HCT116 (cell line): ENCODE measurements at regions not wholly inside any gene's neighbourhood (a gene's known extent, or its start where the extent isn't known, plus 50 kb on each side); places are given as distances from the start of the nearest gene placed in this dataset.

Experiments used
- ATAC-seq: fragments of 200-7000 bp; cut with Tn5 transposase; 2 replicates; pipeline ENCODE4 v1.9.1; 2020; ENCODE audit warnings: mild to moderate bottlenecking, moderate library complexity
- BruUV-seq: library from RNA; stranded (reverse); fragments of 400-500 nt; replicated peaks from 2 replicates; lab custom pipeline; 2021; lab: Mats Ljungman, UMichigan
- CTCF ChIA-PET: fragments of 300-600 bp; sonication (Branson Sonifier 250); formaldehyde crosslinking; loops from one replicate; lab custom pipeline; 2021; ENCODE audit warnings: antibody characterized with exemption; lab: Charles Lee
- POLR2A ChIA-PET: fragments of 300-600, 350-600 bp; sonication (Branson Sonifier 250); formaldehyde crosslinking; loops from one replicate; lab custom pipeline; 2021; ENCODE audit warnings: antibody characterized with exemption; lab: Charles Lee
- RAD21 ChIA-PET, 2 experiments: fragments of 300-600 bp; sonication (Branson Sonifier 250); formaldehyde crosslinking; loops; one replicate each; lab custom pipeline; 2023; ENCODE audit warnings: low total read pairs in 2 of 2; ENCODE audit not compliant: uncharacterized antibody in 2 of 2, unreplicated experiment in 2 of 2, low non-redundant PET in 1 of 2; lab: Charles Lee
- DNase-seq: peaks from one replicate; pipeline ENCODE4 v3.0.0-alpha.2; 2010; ENCODE audit warnings: low read depth, low spot score
- H2AFZ ChIP-seq: fragments of 200-600 bp; shearing (Covaris generic), sonication (generic); 2 replicates; pipeline ENCODE4 v1.6.1; 2017; ENCODE audit warnings: low read depth, mixed run types, mixed read lengths, antibody characterized with exemption, low read length; ENCODE audit not compliant: poor library complexity, severe bottlenecking
- H3K27ac ChIP-seq: 2 replicates; pipeline ENCODE4 v1.5.1; 2012; ENCODE audit warnings: low read depth, low read length
- H3K27me3 ChIP-seq: fragments of 200-600 bp; sonication (generic); 2 replicates; pipeline ENCODE4 v1.6.1; 2016; ENCODE audit warnings: mixed run types, low read length, mixed read lengths; ENCODE audit not compliant: insufficient read depth
- H3K36me3 ChIP-seq, 2 experiments: fragments of 200-500 bp in 1 of 2; fragments of 200-600 bp in 1 of 2; sonication (Bioruptor generic) in 1 of 2; sonication (generic) in 1 of 2; 2 replicates each; pipeline versions ENCODE4 v1.5.1 to v1.6.1; 2014 to 2016; ENCODE audit warnings: low read length in 2 of 2, inconsistent platforms in 1 of 2, mixed read lengths in 1 of 2, mixed run types in 1 of 2; ENCODE audit not compliant: insufficient read depth in 2 of 2, control insufficient read depth in 1 of 2
- H3K4me1 ChIP-seq, 2 experiments: fragments of 200-600 bp in 1 of 2; sonication (generic) in 1 of 2; 2 replicates each; pipeline versions ENCODE4 v1.5.1 to v1.6.1; 2012 to 2017; ENCODE audit warnings: low read length in 2 of 2, inconsistent platforms in 1 of 2, mild to moderate bottlenecking in 1 of 2, mixed read lengths in 1 of 2, mixed run types in 1 of 2, moderate library complexity in 1 of 2; ENCODE audit not compliant: insufficient read depth in 2 of 2, control insufficient read depth in 1 of 2
- H3K4me2 ChIP-seq: fragments of 200-600 bp; sonication (generic); 2 replicates; pipeline ENCODE4 v1.6.1; 2017; ENCODE audit warnings: mixed run types, low read length, mixed read lengths
- H3K4me3 ChIP-seq, 2 experiments: fragments of 200-600 bp in 1 of 2; sonication (generic) in 1 of 2; replicated peaks in 1 of 2; 2 replicates each; pipeline ENCODE4 v1.5.1; 2011 to 2016; ENCODE audit warnings: low read length in 2 of 2, control low read depth in 1 of 2, low read depth in 1 of 2, mild to moderate bottlenecking in 1 of 2, mixed read lengths in 1 of 2, mixed run types in 1 of 2
- H3K79me2 ChIP-seq: fragments of 200-600 bp; sonication (generic); 2 replicates; pipeline ENCODE4 v1.6.1; 2017; ENCODE audit warnings: mild to moderate bottlenecking, mixed run types, low read length, moderate library complexity, mixed read lengths; ENCODE audit not compliant: insufficient read depth
- H3K9ac ChIP-seq: fragments of 200-600 bp; sonication (generic); 2 replicates; pipeline ENCODE4 v1.6.1; 2016; ENCODE audit warnings: low read length, mixed read lengths
- H3K9me2 ChIP-seq: fragments of 200-600 bp; sonication (generic), shearing (Covaris generic); 2 replicates; pipeline ENCODE4 v1.6.1; 2017; ENCODE audit warnings: mixed run types, mild to moderate bottlenecking, moderate library complexity; ENCODE audit not compliant: insufficient read depth
- H3K9me3 ChIP-seq, 2 experiments: fragments of 200-500 bp in 1 of 2; fragments of 200-600 bp in 1 of 2; sonication (Bioruptor generic) in 1 of 2; sonication (generic) in 1 of 2; 2 replicates each; pipeline ENCODE4 v1.6.1; 2014 to 2017; ENCODE audit warnings: low read length in 2 of 2, mixed read lengths in 2 of 2, inconsistent platforms in 1 of 2, low read depth in 1 of 2, mild to moderate bottlenecking in 1 of 2, mixed run types in 1 of 2, moderate library complexity in 1 of 2; ENCODE audit not compliant: control insufficient read depth in 1 of 2, insufficient read depth in 1 of 2
- H4K20me1 ChIP-seq: fragments of 200-600 bp; sonication (generic), shearing (Covaris generic); 2 replicates; pipeline ENCODE4 v1.6.1; 2017; ENCODE audit warnings: mixed run types, mild to moderate bottlenecking, moderate library complexity; ENCODE audit not compliant: insufficient read depth
- CBX3 ChIP-seq: IDR thresholded peaks from 2 replicates; pipeline ENCODE4 v1.6.1; 2012; ENCODE audit warnings: low read depth
- CEBPB ChIP-seq: IDR thresholded peaks from 2 replicates; pipeline ENCODE4 v1.6.1; 2012; ENCODE audit warnings: low read depth
- ELF1 ChIP-seq: IDR thresholded peaks from 2 replicates; pipeline ENCODE4 v1.6.1; 2012; ENCODE audit warnings: low read depth, borderline replicate concordance
- EZH2phosphoT487 ChIP-seq: fragments of 200-600 bp; IDR thresholded peaks from 2 replicates; pipeline ENCODE4 v1.6.1; 2018; ENCODE audit warnings: antibody characterized with exemption, borderline replicate concordance
- RAD21 ChIP-seq: IDR thresholded peaks from 2 replicates; pipeline ENCODE4 v1.6.1; 2012; ENCODE audit warnings: low read depth, mild to moderate bottlenecking
- SIN3A ChIP-seq: IDR thresholded peaks from 2 replicates; pipeline ENCODE4 v1.6.1; 2012; ENCODE audit warnings: low read depth
- SRF ChIP-seq: IDR thresholded peaks from 2 replicates; pipeline ENCODE4 v1.6.1; 2012; ENCODE audit warnings: low read depth
- ZFX ChIP-seq: fragments of 450-650 bp; IDR thresholded peaks from 2 replicates; pipeline ENCODE4 v1.6.1; 2017
- intact Hi-C: fragments of 100-400 bp; cut with micrococcal nuclease; formaldehyde crosslinking; loops from 2 replicates; pipeline ENCODE4 v1.10.0; 2022
- TF ChIP-seq, protein P1 (sequence below): IDR thresholded peaks from 2 replicates; pipeline ENCODE4 v1.6.1; 2012; ENCODE audit warnings: low read depth

DNA sequence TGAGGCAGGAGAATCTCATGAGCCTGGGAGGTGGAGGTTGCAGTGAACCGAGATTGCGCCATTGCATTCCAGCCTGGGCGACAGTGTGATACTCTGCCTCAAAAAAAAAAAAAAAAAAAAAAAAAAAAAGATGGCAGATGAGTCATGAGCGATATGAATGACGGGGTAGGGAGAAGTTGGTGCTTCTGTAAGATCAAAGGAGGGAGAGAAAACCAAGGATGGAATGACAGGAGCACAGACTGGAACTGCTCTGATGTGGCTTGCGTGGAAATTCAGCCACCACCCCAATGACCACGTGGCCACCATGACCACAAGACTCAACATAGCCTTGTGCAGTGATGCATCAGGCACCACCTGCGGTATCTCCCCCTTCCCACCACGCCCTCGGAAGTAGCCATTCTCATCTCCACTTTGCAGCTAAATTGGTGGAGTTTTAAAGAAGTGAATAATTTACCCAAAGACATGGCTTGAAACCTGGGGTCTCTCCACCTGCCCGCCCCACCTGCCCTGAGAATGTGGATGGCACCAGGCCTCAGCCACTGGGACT, 96.0 kb downstream of the ACKR3 start:
- TF ChIP-seq CEBPB (no peak), SRF (no peak), CBX3 (no peak), RAD21 (no peak), EZH2phosphoT487 (no peak), ZFX (no peak), ELF1 (no peak), SIN3A (no peak)
- TF ChIP-seq, protein P1, sequence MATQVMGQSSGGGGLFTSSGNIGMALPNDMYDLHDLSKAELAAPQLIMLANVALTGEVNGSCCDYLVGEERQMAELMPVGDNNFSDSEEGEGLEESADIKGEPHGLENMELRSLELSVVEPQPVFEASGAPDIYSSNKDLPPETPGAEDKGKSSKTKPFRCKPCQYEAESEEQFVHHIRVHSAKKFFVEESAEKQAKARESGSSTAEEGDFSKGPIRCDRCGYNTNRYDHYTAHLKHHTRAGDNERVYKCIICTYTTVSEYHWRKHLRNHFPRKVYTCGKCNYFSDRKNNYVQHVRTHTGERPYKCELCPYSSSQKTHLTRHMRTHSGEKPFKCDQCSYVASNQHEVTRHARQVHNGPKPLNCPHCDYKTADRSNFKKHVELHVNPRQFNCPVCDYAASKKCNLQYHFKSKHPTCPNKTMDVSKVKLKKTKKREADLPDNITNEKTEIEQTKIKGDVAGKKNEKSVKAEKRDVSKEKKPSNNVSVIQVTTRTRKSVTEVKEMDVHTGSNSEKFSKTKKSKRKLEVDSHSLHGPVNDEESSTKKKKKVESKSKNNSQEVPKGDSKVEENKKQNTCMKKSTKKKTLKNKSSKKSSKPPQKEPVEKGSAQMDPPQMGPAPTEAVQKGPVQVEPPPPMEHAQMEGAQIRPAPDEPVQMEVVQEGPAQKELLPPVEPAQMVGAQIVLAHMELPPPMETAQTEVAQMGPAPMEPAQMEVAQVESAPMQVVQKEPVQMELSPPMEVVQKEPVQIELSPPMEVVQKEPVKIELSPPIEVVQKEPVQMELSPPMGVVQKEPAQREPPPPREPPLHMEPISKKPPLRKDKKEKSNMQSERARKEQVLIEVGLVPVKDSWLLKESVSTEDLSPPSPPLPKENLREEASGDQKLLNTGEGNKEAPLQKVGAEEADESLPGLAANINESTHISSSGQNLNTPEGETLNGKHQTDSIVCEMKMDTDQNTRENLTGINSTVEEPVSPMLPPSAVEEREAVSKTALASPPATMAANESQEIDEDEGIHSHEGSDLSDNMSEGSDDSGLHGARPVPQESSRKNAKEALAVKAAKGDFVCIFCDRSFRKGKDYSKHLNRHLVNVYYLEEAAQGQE, result no peak
- Histone ChIP-seq H2AFZ (no peak overlapping the region), H4K20me1 (no peaks in the 10 kb centered on the region), H3K4me1 (peaks cover 0 to 4% of the 10 kb centered on the region in 2 experiments; a peak in 3 of 4 replicates), H3K9me3 (no peaks in the 10 kb centered on the region), H3K9me2 (no peaks in the 10 kb centered on the region), H3K79me2 (no peaks in the 10 kb centered on the region), H3K27me3 (peaks cover 35% of the 10 kb centered on the region), H3K27ac (no peak overlapping the region), H3K4me2 (no peak overlapping the region; the same call in 1 of the 2 replicates), H3K36me3 (no peaks in the 10 kb centered on the region), H3K9ac (no peak overlapping the region), H3K4me3 (no peak overlapping the region)
- RAD21 ChIA-PET, result no interaction called here
- BruUV-seq, result no TSS peak
- CTCF ChIA-PET, result no interaction called here
- POLR2A ChIA-PET, result interaction anchor here (0.7 kb wide), 1 partner anchor 15 kb away, joined by 3 read pairs; no protein-coding TSS in a partner anchor
- no peak for DNase-seq
- peak; percentile 27; the same call in 1 of the 2 replicates for ATAC-seq
- intact Hi-C loops, result no loop called here
